H1 (cell line): ENCODE measurements at regions not wholly inside any gene's neighbourhood (a gene's known extent, or its start where the extent isn't known, plus 50 kb on each side); places are given as distances from the start of the nearest gene placed in this dataset.
"Not testable (repeated sequence)": the region's sequence is repeated elsewhere in the genome, so short reads cannot be mapped to it uniquely, and the experiment has no call there.

Experiments
- POLR2A ChIP-seq, 2 experiments: IDR thresholded peaks; 1 replicate in 1 of 2; 2 replicates in 1 of 2; pipeline ENCODE4 v1.6.1; 2011; ENCODE audit warnings: low read depth in 2 of 2, low read length in 2 of 2, mild to moderate bottlenecking in 2 of 2; ENCODE audit errors: control extremely low read depth in 1 of 2
- SRF ChIP-seq: IDR thresholded peaks from 2 replicates; pipeline ENCODE4 v1.6.1; 2011; ENCODE audit warnings: mild to moderate bottlenecking, low read depth, low read length, moderate library complexity
- TF ChIP-seq, protein P1 (sequence below), 3 experiments: IDR thresholded peaks; 1 replicate in 2 of 3; 2 replicates in 1 of 3; pipeline versions ENCODE4 v1.5.1 to v1.6.1; 2011; ENCODE audit warnings: low read length in 3 of 3, mild to moderate bottlenecking in 3 of 3, inconsistent platforms in 2 of 3, low read depth in 1 of 3, moderate library complexity in 1 of 3; ENCODE audit not compliant: insufficient read depth in 1 of 3; ENCODE audit errors: control extremely low read depth in 1 of 3

- TF ChIP-seq POLR2A (IDR thresholded peaks at IDR 0.05; ENCODE audit: control extremely low read depth in 1 of 2, low read depth in 2 of 2, low read length in 2 of 2); SRF: not testable (repeated sequence)
- TF ChIP-seq, protein P1, sequence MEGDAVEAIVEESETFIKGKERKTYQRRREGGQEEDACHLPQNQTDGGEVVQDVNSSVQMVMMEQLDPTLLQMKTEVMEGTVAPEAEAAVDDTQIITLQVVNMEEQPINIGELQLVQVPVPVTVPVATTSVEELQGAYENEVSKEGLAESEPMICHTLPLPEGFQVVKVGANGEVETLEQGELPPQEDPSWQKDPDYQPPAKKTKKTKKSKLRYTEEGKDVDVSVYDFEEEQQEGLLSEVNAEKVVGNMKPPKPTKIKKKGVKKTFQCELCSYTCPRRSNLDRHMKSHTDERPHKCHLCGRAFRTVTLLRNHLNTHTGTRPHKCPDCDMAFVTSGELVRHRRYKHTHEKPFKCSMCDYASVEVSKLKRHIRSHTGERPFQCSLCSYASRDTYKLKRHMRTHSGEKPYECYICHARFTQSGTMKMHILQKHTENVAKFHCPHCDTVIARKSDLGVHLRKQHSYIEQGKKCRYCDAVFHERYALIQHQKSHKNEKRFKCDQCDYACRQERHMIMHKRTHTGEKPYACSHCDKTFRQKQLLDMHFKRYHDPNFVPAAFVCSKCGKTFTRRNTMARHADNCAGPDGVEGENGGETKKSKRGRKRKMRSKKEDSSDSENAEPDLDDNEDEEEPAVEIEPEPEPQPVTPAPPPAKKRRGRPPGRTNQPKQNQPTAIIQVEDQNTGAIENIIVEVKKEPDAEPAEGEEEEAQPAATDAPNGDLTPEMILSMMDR (IDR thresholded peaks at IDR 0.05; ENCODE audit: control extremely low read depth in 1 of 3, insufficient read depth in 1 of 3, low read depth in 1 of 3, low read length in 3 of 3): not testable (repeated sequence)
Observed at GRCh38 chr14:86731427-86731826, 1201.5 kb downstream of the FLRT2 start.
